H9 (cell line): ENCODE measurements at regions not wholly inside any gene's neighbourhood (a gene's known extent, or its start where the extent isn't known, plus 50 kb on each side); places are given as distances from the start of the nearest gene placed in this dataset.

ENCODE experiments used
- DNase-seq: peaks from one replicate; pipeline ENCODE4 v3.0.0-alpha.2; 2017
- H2AFZ ChIP-seq: one replicate; pipeline ENCODE4 v1.6.1; 2013; ENCODE audit warnings: mild to moderate bottlenecking, low read length, control low read depth, moderate library complexity
- H2AK5ac ChIP-seq: 2 replicates; pipeline ENCODE4 v1.6.1; 2013; ENCODE audit warnings: low read length, control low read depth, mixed read lengths; ENCODE audit not compliant: insufficient read length
- H2BK120ac ChIP-seq: one replicate; pipeline ENCODE4 v1.6.1; 2013; ENCODE audit warnings: low read depth, mild to moderate bottlenecking, low read length, control low read depth, inconsistent platforms; ENCODE audit not compliant: poor library complexity, severe bottlenecking
- H2BK12ac ChIP-seq: 2 replicates; pipeline ENCODE4 v1.6.1; 2013; ENCODE audit warnings: low read length, control low read depth, mixed read lengths, low read depth; ENCODE audit not compliant: insufficient read length
- H2BK15ac ChIP-seq: 2 replicates; pipeline ENCODE4 v1.6.1; 2013; ENCODE audit warnings: low read depth, low read length, control low read depth
- H2BK20ac ChIP-seq: one replicate; pipeline ENCODE4 v1.6.1; 2013; ENCODE audit warnings: low read depth, mild to moderate bottlenecking, low read length, control low read depth, inconsistent platforms; ENCODE audit not compliant: poor library complexity, severe bottlenecking
- H2BK5ac ChIP-seq: 2 replicates; pipeline ENCODE4 v1.6.1; 2013; ENCODE audit warnings: low read length, control low read depth, mixed read lengths; ENCODE audit not compliant: insufficient read length
- H3K14ac ChIP-seq: 2 replicates; pipeline ENCODE4 v1.6.1; 2013; ENCODE audit warnings: low read length, control low read depth; ENCODE audit not compliant: insufficient read depth
- H3K18ac ChIP-seq: 2 replicates; pipeline ENCODE4 v1.6.1; 2013; ENCODE audit warnings: low read depth, mild to moderate bottlenecking, mixed read lengths, low read length, control low read depth; ENCODE audit not compliant: insufficient read length
- H3K23ac ChIP-seq: 2 replicates; pipeline ENCODE4 v1.6.1; 2013; ENCODE audit warnings: low read length, control low read depth, mixed read lengths, low read depth; ENCODE audit not compliant: insufficient read length
- H3K23me2 ChIP-seq: 2 replicates; pipeline ENCODE4 v1.6.1; 2013; ENCODE audit warnings: low read depth, mild to moderate bottlenecking, mixed read lengths, low read length, control low read depth; ENCODE audit not compliant: insufficient read length, poor library complexity, severe bottlenecking
- H3K27ac ChIP-seq: 2 replicates; pipeline ENCODE4 v1.5.1; 2013; ENCODE audit warnings: low read length, control low read depth, mixed read lengths, low read depth; ENCODE audit not compliant: insufficient read length
- H3K27me3 ChIP-seq: 2 replicates; pipeline ENCODE4 v1.6.1; 2013; ENCODE audit warnings: low read length, control low read depth, inconsistent platforms; ENCODE audit not compliant: insufficient read depth
- H3K4ac ChIP-seq: 2 replicates; pipeline ENCODE4 v1.6.1; 2013; ENCODE audit warnings: low read depth, mild to moderate bottlenecking, control low read depth, inconsistent platforms, low read length, moderate library complexity
- H3K4me1 ChIP-seq: 2 replicates; pipeline ENCODE4 v1.6.1; 2013; ENCODE audit warnings: low read length, control low read depth, inconsistent platforms; ENCODE audit not compliant: insufficient read depth
- H3K4me2 ChIP-seq: 2 replicates; pipeline ENCODE4 v1.6.1; 2013; ENCODE audit warnings: low read length, control low read depth, mixed read lengths; ENCODE audit not compliant: insufficient read length, insufficient read depth
- H3K56ac ChIP-seq: 2 replicates; pipeline ENCODE4 v1.6.1; 2013; ENCODE audit warnings: low read depth, mild to moderate bottlenecking, mixed read lengths, low read length, control low read depth; ENCODE audit not compliant: insufficient read length
- H3K79me1 ChIP-seq: 2 replicates; pipeline ENCODE4 v1.6.1; 2013; ENCODE audit warnings: low read depth, mild to moderate bottlenecking, moderate library complexity, low read length, control low read depth, inconsistent platforms; ENCODE audit not compliant: insufficient read depth, poor library complexity, severe bottlenecking
- H3K79me2 ChIP-seq: 2 replicates; pipeline ENCODE4 v1.6.1; 2013; ENCODE audit warnings: low read length, control low read depth, inconsistent platforms; ENCODE audit not compliant: insufficient read depth
- H3K9ac ChIP-seq: 2 replicates; pipeline ENCODE4 v1.6.1; 2013; ENCODE audit warnings: low read length, control low read depth, mixed read lengths; ENCODE audit not compliant: insufficient read length; ENCODE audit errors: extremely low read depth
- H3K9me3 ChIP-seq: one replicate; pipeline ENCODE4 v1.6.1; 2013; ENCODE audit warnings: low read depth, low read length, inconsistent platforms; ENCODE audit not compliant: control insufficient read depth
- H3T11ph ChIP-seq: one replicate; pipeline ENCODE4 v1.6.1; 2013; ENCODE audit warnings: mild to moderate bottlenecking, low read length, control low read depth, inconsistent platforms
- H4K20me1 ChIP-seq: one replicate; pipeline ENCODE4 v1.6.1; 2013; ENCODE audit not compliant: control insufficient read depth, insufficient read length, insufficient read depth
- H4K5ac ChIP-seq: 2 replicates; pipeline ENCODE4 v1.6.1; 2013; ENCODE audit warnings: low read depth, mild to moderate bottlenecking, mixed read lengths, low read length, control low read depth; ENCODE audit not compliant: insufficient read length
- H4K8ac ChIP-seq: replicated peaks from 2 replicates; pipeline ENCODE4 v1.6.1; 2013; ENCODE audit warnings: low read length, control low read depth, mixed read lengths, low read depth; ENCODE audit not compliant: insufficient read length
- H4K91ac ChIP-seq: 2 replicates; pipeline ENCODE4 v1.6.1; 2013; ENCODE audit warnings: low read depth, mild to moderate bottlenecking, moderate library complexity, mixed read lengths, low read length, control low read depth; ENCODE audit not compliant: insufficient read length
- H3K27ac Mint-ChIP-seq, 3 experiments: 2 replicates in 2 of 3; 3 replicates in 1 of 3; pipeline ENCODE4 v1.8.0; 2020 to 2021; ENCODE audit warnings: mixed read lengths in 3 of 3, mild to moderate bottlenecking in 1 of 3, moderate library complexity in 1 of 3
- H3K27me3 Mint-ChIP-seq: 2 replicates; pipeline ENCODE4 v1.8.0; 2021; ENCODE audit warnings: low read depth, mild to moderate bottlenecking, moderate library complexity, mixed read lengths
- H3K36me3 Mint-ChIP-seq, 3 experiments: 2 replicates in 2 of 3; 3 replicates in 1 of 3; pipeline ENCODE4 v1.8.0; 2020 to 2021; ENCODE audit warnings: low read depth in 3 of 3, mixed read lengths in 3 of 3; ENCODE audit not compliant: insufficient read depth in 1 of 3
- H3K4me1 Mint-ChIP-seq, 2 experiments: 2 replicates each; pipeline ENCODE4 v1.8.0; 2020; ENCODE audit warnings: mixed read lengths in 2 of 2
- H3K4me3 Mint-ChIP-seq, 2 experiments: 2 replicates in 1 of 2; 3 replicates in 1 of 2; pipeline ENCODE4 v1.8.0; 2020 to 2021; ENCODE audit warnings: mild to moderate bottlenecking in 2 of 2, mixed read lengths in 2 of 2, moderate library complexity in 1 of 2
- H3K9me3 Mint-ChIP-seq, 2 experiments: 2 replicates in 1 of 2; 3 replicates in 1 of 2; pipeline ENCODE4 v1.8.0; 2020; ENCODE audit warnings: mild to moderate bottlenecking in 2 of 2, mixed read lengths in 2 of 2, moderate library complexity in 1 of 2
- WGBS: extraction: QIAGEN DNeasy Blood & Tissue Kit; methylation state at CpG from one replicate; pipeline ENCODE4 v1.1.7; 2013; ENCODE audit warnings: missing lambda C conversion rate, low lambda C conversion rate, mixed read lengths; ENCODE audit not compliant: insufficient read length; ENCODE audit errors: extremely low coverage; 5-methylcytosine and 5-hydroxymethylcytosine counted together
- TF ChIP-seq, protein P1 (sequence below): fragments of 200-600 bp; sonication (generic); conservative IDR thresholded peaks from 3 replicates; pipeline ENCODE4 v1.8.0; 2021; ENCODE audit warnings: antibody characterized with exemption, mild to moderate bottlenecking

DNA sequence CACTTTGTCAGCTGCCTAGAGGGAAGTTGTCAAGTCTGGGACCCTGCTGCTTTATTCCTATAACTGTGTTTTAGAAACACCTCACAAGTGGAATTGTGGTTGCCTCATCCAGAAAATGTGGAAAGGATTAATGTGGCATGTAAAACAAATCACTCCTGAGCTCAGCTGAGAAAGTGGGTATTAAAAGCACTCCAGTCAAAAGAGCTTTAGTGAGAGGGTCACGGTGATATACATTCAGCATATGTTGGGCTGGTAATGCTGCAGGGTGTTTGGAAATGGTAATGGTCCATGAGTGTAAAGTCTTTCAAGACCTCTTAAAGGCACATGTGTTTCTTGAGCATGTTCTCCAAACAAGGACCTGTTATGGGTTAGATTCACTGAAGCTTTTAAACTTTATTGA, 318.2 kb upstream of the MEOX2 start:
- no peaks in the 10 kb centered on the region for H3K9me3 ChIP-seq
- no peak overlapping the region for H2BK5ac ChIP-seq
- no peaks in the 10 kb centered on the region for H3K79me1 ChIP-seq
- no peak overlapping the region for H4K5ac ChIP-seq
- no peak overlapping the region for H3K56ac ChIP-seq
- no peaks in the 10 kb centered on the region for H3K36me3 Mint-ChIP-seq
- no peak overlapping the region for H2BK120ac ChIP-seq
- no peak overlapping the region for H3K27ac ChIP-seq
- H2BK12ac ChIP-seq = no peak overlapping the region
- H3K14ac ChIP-seq = no peak overlapping the region
- H3K27me3 Mint-ChIP-seq = no peaks in the 10 kb centered on the region
- H3K23ac ChIP-seq = no peak overlapping the region
- no peak overlapping the region for H2AK5ac ChIP-seq
- no peak overlapping the region for H3K9ac ChIP-seq
- no peaks in the 10 kb centered on the region for H3K23me2 ChIP-seq
- H3K4ac ChIP-seq = no peak overlapping the region
- TF ChIP-seq, protein P1, sequence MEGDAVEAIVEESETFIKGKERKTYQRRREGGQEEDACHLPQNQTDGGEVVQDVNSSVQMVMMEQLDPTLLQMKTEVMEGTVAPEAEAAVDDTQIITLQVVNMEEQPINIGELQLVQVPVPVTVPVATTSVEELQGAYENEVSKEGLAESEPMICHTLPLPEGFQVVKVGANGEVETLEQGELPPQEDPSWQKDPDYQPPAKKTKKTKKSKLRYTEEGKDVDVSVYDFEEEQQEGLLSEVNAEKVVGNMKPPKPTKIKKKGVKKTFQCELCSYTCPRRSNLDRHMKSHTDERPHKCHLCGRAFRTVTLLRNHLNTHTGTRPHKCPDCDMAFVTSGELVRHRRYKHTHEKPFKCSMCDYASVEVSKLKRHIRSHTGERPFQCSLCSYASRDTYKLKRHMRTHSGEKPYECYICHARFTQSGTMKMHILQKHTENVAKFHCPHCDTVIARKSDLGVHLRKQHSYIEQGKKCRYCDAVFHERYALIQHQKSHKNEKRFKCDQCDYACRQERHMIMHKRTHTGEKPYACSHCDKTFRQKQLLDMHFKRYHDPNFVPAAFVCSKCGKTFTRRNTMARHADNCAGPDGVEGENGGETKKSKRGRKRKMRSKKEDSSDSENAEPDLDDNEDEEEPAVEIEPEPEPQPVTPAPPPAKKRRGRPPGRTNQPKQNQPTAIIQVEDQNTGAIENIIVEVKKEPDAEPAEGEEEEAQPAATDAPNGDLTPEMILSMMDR = no peak
- no peaks in the 10 kb centered on the region; a peak in 1 of 5 replicates for H3K9me3 Mint-ChIP-seq
- WGBS = no CpG with 5 or more reads among the region's 1 CpG
- no peaks in the 10 kb centered on the region for H3K4me1 ChIP-seq
- no peak overlapping the region for H3K4me3 Mint-ChIP-seq
- no peaks in the 10 kb centered on the region for H4K20me1 ChIP-seq
- no peak overlapping the region for H2BK15ac ChIP-seq
- H4K91ac ChIP-seq = no peak overlapping the region
- no peak overlapping the region for H4K8ac ChIP-seq
- H3K4me2 ChIP-seq = no peak overlapping the region
- no peaks in the 10 kb centered on the region for H3K27me3 ChIP-seq
- no peaks in the 10 kb centered on the region for H3K4me1 Mint-ChIP-seq
- H2AFZ ChIP-seq = no peak overlapping the region
- H3K27ac Mint-ChIP-seq = no peak overlapping the region
- no peak overlapping the region for H2BK20ac ChIP-seq
- H3K79me2 ChIP-seq = no peaks in the 10 kb centered on the region
- no peak overlapping the region for H3K18ac ChIP-seq
- no peak for DNase-seq
- no peak overlapping the region for H3T11ph ChIP-seq
